GM19395 (cell line): ENCODE measurements at regions not wholly inside any gene's neighbourhood (a gene's known extent, or its start where the extent isn't known, plus 50 kb on each side); places are given as distances from the start of the nearest gene placed in this dataset.

Experiments used
- ATAC-seq: cut with Tn5 transposase; IDR thresholded peaks from one replicate; pipeline ENCODE4 v1.9.1; 2021; ENCODE audit warnings: mild to moderate bottlenecking, moderate library complexity; ENCODE audit not compliant: unreplicated experiment

GRCh38 chr13:58160980-58161379 lies 529.4 kb downstream of the PCDH17 start:
- ATAC-seq, result no peak

GRCh38 chr13:58165617-58166016 lies 534.1 kb downstream of the PCDH17 start:
- ATAC-seq, result no peak

GRCh38 chr13:58181111-58181510 lies 549.6 kb downstream of the PCDH17 start:
- no peak for ATAC-seq

GRCh38 chr13:58187881-58188280 lies 556.3 kb downstream of the PCDH17 start:
- no peak for ATAC-seq

- no peak for ATAC-seq
These were observed 559.0 kb downstream of the PCDH17 start for GRCh38 chr13:58190577-58190976.

- no peak for ATAC-seq
These were observed 560.2 kb downstream of the PCDH17 start for GRCh38 chr13:58191754-58192153.

- ATAC-seq, result no peak
These were observed 570.6 kb downstream of the PCDH17 start for GRCh38 chr13:58202099-58202498.

- no peak for ATAC-seq
These were observed 576.0 kb downstream of the PCDH17 start for GRCh38 chr13:58207501-58207900.

- ATAC-seq, result no peak
These were observed 603.9 kb downstream of the PCDH17 start for GRCh38 chr13:58235454-58235853.

- ATAC-seq, result no peak
These were observed 607.6 kb downstream of the PCDH17 start for GRCh38 chr13:58238972-58239773.

- no peak for ATAC-seq
These were observed 608.3 kb downstream of the PCDH17 start for GRCh38 chr13:58239774-58240268.

- no peak for ATAC-seq
These were observed 615.5 kb downstream of the PCDH17 start for GRCh38 chr13:58247080-58247479.

- ATAC-seq, result no peak
These were observed 623.4 kb downstream of the PCDH17 start for GRCh38 chr13:58254943-58255342.

- ATAC-seq, result no peak
These were observed 634.7 kb downstream of the PCDH17 start for GRCh38 chr13:58266271-58266670.

GRCh38 chr13:58298556-58299135 lies 667.1 kb downstream of the PCDH17 start:
- no peak for ATAC-seq

GRCh38 chr13:58300224-58300623 lies 668.7 kb downstream of the PCDH17 start:
- no peak for ATAC-seq

- ATAC-seq, result no peak
These were observed 669.6 kb downstream of the PCDH17 start for GRCh38 chr13:58300974-58301681.

GRCh38 chr13:58302349-58302748 lies 670.8 kb downstream of the PCDH17 start:
- ATAC-seq, result no peak

- ATAC-seq, result no peak
These were observed 674.5 kb downstream of the PCDH17 start for GRCh38 chr13:58306062-58306461.

- no peak for ATAC-seq
These were observed 681.7 kb downstream of the PCDH17 start for GRCh38 chr13:58313219-58313618.

GRCh38 chr13:58318495-58319167 lies 687.1 kb downstream of the PCDH17 start:
- no peak for ATAC-seq
